Transverse colon (tissue), 4 donors: ENCODE measurements at regions not wholly inside any gene's neighbourhood (a gene's known extent, or its start where the extent isn't known, plus 50 kb on each side); places are given as distances from the start of the nearest gene placed in this dataset.

ENCODE experiments used
- DNase-seq: peaks from one replicate; pipeline ENCODE4 v3.0.0-alpha.2; 2019
- H3K27ac ChIP-seq, 4 donors: fragments of 200-600 bp; sonication (generic); 2 replicates each; pipeline ENCODE4 v1.5.1; 2016 to 2018; ENCODE audit warnings: inconsistent platforms in 4 of 4
- H3K27me3 ChIP-seq: fragments of 200-600 bp; sonication (generic); 2 replicates; pipeline ENCODE4 v1.5.1; 2017; ENCODE audit warnings: inconsistent platforms
- H3K36me3 ChIP-seq, 4 donors: fragments of 200-600 bp; sonication (generic); 2 replicates each; pipeline ENCODE4 v1.5.1; 2017 to 2019; ENCODE audit warnings: inconsistent platforms in 4 of 4
- H3K4me1 ChIP-seq, 4 donors: fragments of 200-600 bp; sonication (generic); 2 replicates each; pipeline ENCODE4 v1.5.1; 2017 to 2020; ENCODE audit warnings: inconsistent platforms in 4 of 4
- H3K4me3 ChIP-seq, 4 donors: fragments of 200-600 bp; sonication (generic); 1 replicate in 1 of 4; 2 replicates in 3 of 4; pipeline versions ENCODE4 v1.5.1 to v1.6.1; 2017 to 2019; ENCODE audit warnings: inconsistent platforms in 4 of 4
- H3K9me3 ChIP-seq, 2 donors: fragments of 200-600 bp; sonication (generic); 2 replicates each; pipeline ENCODE4 v1.5.1; 2017 to 2019; ENCODE audit warnings: inconsistent platforms in 2 of 2
- CTCF ChIP-seq, 5 experiments: fragments of 200-600 bp in 3 of 5; fragments of 450-650 bp in 2 of 5; sonication (generic) in 3 of 5; IDR thresholded peaks; 1 replicate in 2 of 5; 2 replicates in 3 of 5; pipeline ENCODE4 v1.5.1; 2016 to 2017; ENCODE audit warnings: antibody characterized with exemption in 5 of 5, inconsistent platforms in 3 of 5, mild to moderate bottlenecking in 2 of 5, moderate library complexity in 1 of 5
- EP300 ChIP-seq: sonication (generic); formaldehyde crosslinking; IDR thresholded peaks from one replicate; pipeline ENCODE4 v1.6.1; 2017; ENCODE audit warnings: antibody characterized with exemption, low read depth
- POLR2A ChIP-seq: fragments of 450-650 bp; IDR thresholded peaks from one replicate; pipeline ENCODE4 v1.6.1; 2016; ENCODE audit warnings: antibody characterized with exemption, mild to moderate bottlenecking, moderate library complexity
- POLR2AphosphoS5 ChIP-seq, 3 donors: sonication (generic); formaldehyde crosslinking; IDR thresholded peaks; one replicate each; pipeline ENCODE4 v1.6.1; 2016; ENCODE audit warnings: antibody characterized with exemption in 3 of 3
- WGBS, 2 donors: methylation state at CpG; one replicate each; pipeline ENCODE4 v1.1.5; 2018; ENCODE audit warnings: low coverage in 1 of 2; 5-methylcytosine and 5-hydroxymethylcytosine counted together
- in situ Hi-C, 4 donors: fragments of 200-750 bp; cut with MboI; loops; one replicate each; pipeline versions ENCODE4 v1.15.0 to v1.15.1; 2017; ENCODE audit warnings: low sequenced_read_pairs in 3 of 4, low pct_ligation_motif_present in 1 of 4, low pct_unique_long_range_greater_than_20kb in 1 of 4
- intact Hi-C: fragments of 100-400 bp; cut with DNase I; formaldehyde crosslinking; loops from one replicate; pipeline ENCODE4 v1.15.1; 2023; ENCODE audit warnings: low total_unique reads

GRCh38 chr7:89988074-89988473 is 166.2 kb upstream of the STEAP1 start:
- H3K4me3 ChIP-seq = no peak overlapping the region
- in situ Hi-C loops = no loop called here
- no peak for DNase-seq
- H3K36me3 ChIP-seq = no peaks in the 10 kb centered on the region
- intact Hi-C loops = loop anchor here (5.0 kb wide), 1 partner anchor 1614 kb away; no protein-coding TSS in a partner anchor
- no peaks in the 10 kb centered on the region for H3K9me3 ChIP-seq
- H3K4me1 ChIP-seq = no peaks in the 10 kb centered on the region
- H3K27me3 ChIP-seq = no peaks in the 10 kb centered on the region
- WGBS, 2 donors = 13 to 35% methylated on average over 1 of the region's 1 CpG
- TF ChIP-seq POLR2A (no peak), CTCF (IDR thresholded peaks at IDR 0.05) (no peak), POLR2AphosphoS5 (IDR thresholded peaks at IDR 0.05) (no peak), EP300 (no peak)
- H3K27ac ChIP-seq = no peak overlapping the region

DNA sequence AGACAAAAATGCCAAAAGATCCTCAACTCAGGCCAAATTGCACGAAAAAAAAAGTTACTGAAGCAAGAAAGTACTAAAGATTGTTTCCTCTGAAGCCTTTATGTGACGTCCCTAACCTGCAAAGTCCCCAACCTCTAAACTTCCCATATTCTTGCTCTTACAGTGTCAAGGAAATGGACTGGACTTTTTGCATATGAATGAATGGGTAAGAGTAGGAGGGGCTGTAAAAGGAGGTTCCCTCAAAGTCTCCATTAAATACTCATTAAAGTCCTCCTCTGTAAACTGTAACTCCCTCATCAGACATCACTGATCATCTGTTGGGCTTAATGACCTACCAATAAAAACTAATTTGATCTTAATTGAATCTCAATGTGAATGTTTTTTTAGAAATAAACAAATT is 164.8 kb upstream of the STEAP1 start:
- H3K9me3 ChIP-seq = no peaks in the 10 kb centered on the region
- TF ChIP-seq POLR2AphosphoS5 (IDR thresholded peaks at IDR 0.05) (no peak), POLR2A (no peak), EP300 (no peak), CTCF (IDR thresholded peaks at IDR 0.05) (no peak)
- H3K36me3 ChIP-seq = no peaks in the 10 kb centered on the region
- 50 to 59% methylated on average over 2 of the region's 2 CpGs for WGBS, 2 donors
- H3K4me1 ChIP-seq = no peaks in the 10 kb centered on the region
- no peak overlapping the region for H3K4me3 ChIP-seq
- no peak overlapping the region for H3K27ac ChIP-seq
- intact Hi-C loops = loop anchor here (5.0 kb wide), 1 partner anchor 1613 kb away; no protein-coding TSS in a partner anchor
- no peak for DNase-seq
- no peaks in the 10 kb centered on the region for H3K27me3 ChIP-seq
- in situ Hi-C loops = no loop called here

- in situ Hi-C loops (no loop called here), intact Hi-C loops (no loop called here)
- Histone ChIP-seq H3K4me1 (no peaks in the 10 kb centered on the region), H3K9me3 (no peaks in the 10 kb centered on the region), H3K27ac (no peak overlapping the region), H3K36me3 (no peaks in the 10 kb centered on the region), H3K27me3 (no peaks in the 10 kb centered on the region), H3K4me3 (no peak overlapping the region)
- TF ChIP-seq EP300 (no peak), CTCF (IDR thresholded peaks at IDR 0.05) (no peak), POLR2AphosphoS5 (IDR thresholded peaks at IDR 0.05) (no peak), POLR2A (no peak)
- no peak for DNase-seq
- WGBS, 2 donors = 45 to 54% methylated on average over 1 of the region's 1 CpG
Observed at GRCh38 chr7:89994483-89994882, 159.8 kb upstream of the STEAP1 start.

DNA sequence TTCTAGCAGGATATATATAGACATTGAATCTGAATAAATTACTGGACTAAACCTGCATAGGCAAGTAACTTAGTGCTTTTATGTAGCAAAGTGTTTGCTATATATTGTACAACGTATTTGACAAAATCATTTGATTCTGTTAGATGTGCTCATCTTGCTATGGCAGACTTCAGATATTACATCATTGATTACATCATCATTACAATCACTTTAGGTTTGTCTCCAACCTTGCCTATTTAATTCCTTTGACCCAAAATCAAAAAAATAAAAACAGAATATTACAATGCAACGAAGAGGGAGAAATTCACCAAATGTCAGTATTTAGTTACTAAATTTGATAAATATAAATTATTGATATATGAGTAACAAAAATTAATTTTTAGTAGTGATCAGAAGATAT is 155.7 kb upstream of the STEAP1 start:
- Histone ChIP-seq H3K27me3 (no peaks in the 10 kb centered on the region), H3K9me3 (no peaks in the 10 kb centered on the region), H3K27ac (no peak overlapping the region), H3K36me3 (no peaks in the 10 kb centered on the region), H3K4me3 (no peak overlapping the region), H3K4me1 (no peaks in the 10 kb centered on the region)
- TF ChIP-seq POLR2A = no peak
- TF ChIP-seq CTCF (IDR thresholded peaks at IDR 0.05) = no peak
- TF ChIP-seq EP300 = no peak
- TF ChIP-seq POLR2AphosphoS5 (IDR thresholded peaks at IDR 0.05) = no peak
- 53 to 77% methylated on average over 2 of the region's 2 CpGs for WGBS, 2 donors
- intact Hi-C loops (no loop called here), in situ Hi-C loops (no loop called here)
- DNase-seq = no peak
